Hepatocyte (in vitro differentiated cells): ENCODE measurements at regions not wholly inside any gene's neighbourhood (a gene's known extent, or its start where the extent isn't known, plus 50 kb on each side); places are given as distances from the start of the nearest gene placed in this dataset.

ENCODE experiments used
- DNase-seq: peaks from one replicate; pipeline ENCODE4 v3.0.0-alpha.2; 2016; ENCODE audit warnings: low spot score
- H2AFZ ChIP-seq: fragments of 200-600 bp; sonication (generic); 2 replicates; pipeline ENCODE4 v1.6.0; 2016; ENCODE audit warnings: antibody characterized with exemption, mild to moderate bottlenecking
- H3K27ac ChIP-seq: fragments of 200-600 bp; sonication (generic); 2 replicates; pipeline ENCODE4 v1.5.1; 2016; ENCODE audit warnings: mild to moderate bottlenecking
- H3K27me3 ChIP-seq: fragments of 200-600 bp; sonication (generic); 2 replicates; pipeline ENCODE4 v1.6.1; 2016
- H3K36me3 ChIP-seq: fragments of 200-600 bp; sonication (generic); replicated peaks from 2 replicates; pipeline ENCODE4 v1.5.1; 2016; ENCODE audit warnings: low read depth; ENCODE audit not compliant: insufficient read depth
- H3K4me1 ChIP-seq: fragments of 200-600 bp; sonication (generic); 2 replicates; pipeline ENCODE4 v1.5.1; 2016; ENCODE audit warnings: mild to moderate bottlenecking, moderate library complexity; ENCODE audit not compliant: insufficient read depth
- H3K4me2 ChIP-seq: fragments of 200-600 bp; sonication (generic); 2 replicates; pipeline ENCODE4 v1.6.0; 2016
- H3K4me3 ChIP-seq: fragments of 200-600 bp; sonication (generic); 2 replicates; pipeline ENCODE4 v1.5.1; 2016; ENCODE audit warnings: mild to moderate bottlenecking
- H3K79me2 ChIP-seq: fragments of 200-600 bp; sonication (generic); 2 replicates; pipeline ENCODE4 v1.6.0; 2017; ENCODE audit warnings: mild to moderate bottlenecking
- H3K9me2 ChIP-seq: fragments of 200-600 bp; sonication (generic); replicated peaks from 2 replicates; pipeline ENCODE4 v1.6.0; 2017; ENCODE audit warnings: mild to moderate bottlenecking; ENCODE audit not compliant: insufficient read depth
- H3K9me3 ChIP-seq: fragments of 200-600 bp; sonication (generic); 2 replicates; pipeline ENCODE4 v1.5.1; 2016; ENCODE audit warnings: low read depth, mild to moderate bottlenecking
- H4K20me1 ChIP-seq: fragments of 200-600 bp; sonication (generic); 2 replicates; pipeline ENCODE4 v1.6.0; 2016; ENCODE audit warnings: mild to moderate bottlenecking; ENCODE audit not compliant: insufficient read depth, poor library complexity, severe bottlenecking
- EZH2 ChIP-seq: fragments of 200-600 bp; sonication (generic); IDR thresholded peaks from 2 replicates; pipeline ENCODE4 v1.6.1; 2016; ENCODE audit warnings: antibody characterized with exemption, mild to moderate bottlenecking, borderline replicate concordance
- EZH2phosphoT487 ChIP-seq: fragments of 200-600 bp; sonication (generic); IDR thresholded peaks from one replicate; pipeline ENCODE4 v1.6.1; 2018; ENCODE audit warnings: antibody characterized with exemption, mild to moderate bottlenecking, low read depth, moderate library complexity; ENCODE audit not compliant: unreplicated experiment, severe bottlenecking
- WGBS: methylation state at CpG from one replicate; pipeline ENCODE4 v1.1.6; 2016; ENCODE audit warnings: low lambda C conversion rate; ENCODE audit errors: missing lambda C conversion rate; 5-methylcytosine and 5-hydroxymethylcytosine counted together
- TF ChIP-seq, protein P1 (sequence below): fragments of 200-600 bp; sonication (generic); IDR thresholded peaks from 2 replicates; pipeline ENCODE4 v1.5.1; 2016; ENCODE audit warnings: antibody characterized with exemption, mild to moderate bottlenecking; ENCODE audit not compliant: poor library complexity

- no peak overlapping the region for H2AFZ ChIP-seq
- no peak for DNase-seq
- H3K27me3 ChIP-seq, result no peaks in the 10 kb centered on the region
- H3K9me2 ChIP-seq, result no peaks in the 10 kb centered on the region
- H3K4me1 ChIP-seq, result no peaks in the 10 kb centered on the region
- H3K9me3 ChIP-seq, result no peaks in the 10 kb centered on the region
- H3K36me3 ChIP-seq, result no peaks in the 10 kb centered on the region
- no peaks in the 10 kb centered on the region for H3K79me2 ChIP-seq
- no CpG with 5 or more reads among the region's 4 CpGs for WGBS
- no peaks in the 10 kb centered on the region for H4K20me1 ChIP-seq
- no peak overlapping the region for H3K4me3 ChIP-seq
- TF ChIP-seq EZH2phosphoT487, result no peak
- TF ChIP-seq, protein P1, sequence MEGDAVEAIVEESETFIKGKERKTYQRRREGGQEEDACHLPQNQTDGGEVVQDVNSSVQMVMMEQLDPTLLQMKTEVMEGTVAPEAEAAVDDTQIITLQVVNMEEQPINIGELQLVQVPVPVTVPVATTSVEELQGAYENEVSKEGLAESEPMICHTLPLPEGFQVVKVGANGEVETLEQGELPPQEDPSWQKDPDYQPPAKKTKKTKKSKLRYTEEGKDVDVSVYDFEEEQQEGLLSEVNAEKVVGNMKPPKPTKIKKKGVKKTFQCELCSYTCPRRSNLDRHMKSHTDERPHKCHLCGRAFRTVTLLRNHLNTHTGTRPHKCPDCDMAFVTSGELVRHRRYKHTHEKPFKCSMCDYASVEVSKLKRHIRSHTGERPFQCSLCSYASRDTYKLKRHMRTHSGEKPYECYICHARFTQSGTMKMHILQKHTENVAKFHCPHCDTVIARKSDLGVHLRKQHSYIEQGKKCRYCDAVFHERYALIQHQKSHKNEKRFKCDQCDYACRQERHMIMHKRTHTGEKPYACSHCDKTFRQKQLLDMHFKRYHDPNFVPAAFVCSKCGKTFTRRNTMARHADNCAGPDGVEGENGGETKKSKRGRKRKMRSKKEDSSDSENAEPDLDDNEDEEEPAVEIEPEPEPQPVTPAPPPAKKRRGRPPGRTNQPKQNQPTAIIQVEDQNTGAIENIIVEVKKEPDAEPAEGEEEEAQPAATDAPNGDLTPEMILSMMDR, result no peak
- no peak for TF ChIP-seq EZH2
- H3K4me2 ChIP-seq, result no peak overlapping the region
- no peak overlapping the region for H3K27ac ChIP-seq
These were observed 314.8 kb downstream of the MBD2 start for GRCh38 chr18:53909668-53910067.

- H3K9me2 ChIP-seq, result no peaks in the 10 kb centered on the region
- no peaks in the 10 kb centered on the region for H4K20me1 ChIP-seq
- no peaks in the 10 kb centered on the region for H3K36me3 ChIP-seq
- DNase-seq, result no peak
- no peaks in the 10 kb centered on the region for H3K79me2 ChIP-seq
- no peak overlapping the region for H2AFZ ChIP-seq
- no peaks in the 10 kb centered on the region for H3K4me1 ChIP-seq
- no peaks in the 10 kb centered on the region for H3K27me3 ChIP-seq
- H3K27ac ChIP-seq, result no peak overlapping the region
- H3K4me3 ChIP-seq, result no peak overlapping the region
- TF ChIP-seq, protein P1, result no peak
- TF ChIP-seq EZH2 (no peak), EZH2phosphoT487 (no peak)
- no peak overlapping the region for H3K4me2 ChIP-seq
- no peaks in the 10 kb centered on the region for H3K9me3 ChIP-seq
These were observed 316.5 kb downstream of the MBD2 start for GRCh38 chr18:53907921-53908320.

GRCh38 chr18:53906681-53907080 lies 317.8 kb downstream of the MBD2 start:
- Histone ChIP-seq H3K4me3 (no peak overlapping the region), H3K9me2 (no peaks in the 10 kb centered on the region), H3K4me2 (no peak overlapping the region), H3K79me2 (no peaks in the 10 kb centered on the region), H3K27ac (no peak overlapping the region), H3K4me1 (no peaks in the 10 kb centered on the region), H3K9me3 (no peaks in the 10 kb centered on the region), H2AFZ (no peak overlapping the region), H4K20me1 (no peaks in the 10 kb centered on the region), H3K36me3 (no peaks in the 10 kb centered on the region), H3K27me3 (no peaks in the 10 kb centered on the region)
- TF ChIP-seq, protein P1, result no peak
- TF ChIP-seq EZH2 (no peak), EZH2phosphoT487 (no peak)
- WGBS, result 90% methylated on average over 2 of the region's 2 CpGs
- DNase-seq, result no peak
